ENCODE measurements at regions not wholly inside any gene's neighbourhood (a gene's known extent, or its start where the extent isn't known, plus 50 kb on each side); places are given as distances from the start of the nearest gene placed in this dataset.
"Not testable (repeated sequence)": the region's sequence is repeated elsewhere in the genome, so short reads cannot be mapped to it uniquely, and the experiment has no call there.

- intact Hi-C loops (cut with DNase I), result no loop called here
- no peak for ATAC-seq (ENCODE audit: poor library complexity)
Observed at GRCh38 chr7:85714043-85714578, 527.3 kb upstream of the SEMA3D start.

GRCh38 chr7:85713171-85713570 lies 526.3 kb upstream of the SEMA3D start:
- no peak for ATAC-seq (ENCODE audit: poor library complexity)
- intact Hi-C loops (cut with DNase I), result no loop called here
- DNase-seq, result no peak

More at GRCh38 chr7:85714043-85714578, 527.3 kb upstream of the SEMA3D start:
- DNase-seq, result no peak

DNA sequence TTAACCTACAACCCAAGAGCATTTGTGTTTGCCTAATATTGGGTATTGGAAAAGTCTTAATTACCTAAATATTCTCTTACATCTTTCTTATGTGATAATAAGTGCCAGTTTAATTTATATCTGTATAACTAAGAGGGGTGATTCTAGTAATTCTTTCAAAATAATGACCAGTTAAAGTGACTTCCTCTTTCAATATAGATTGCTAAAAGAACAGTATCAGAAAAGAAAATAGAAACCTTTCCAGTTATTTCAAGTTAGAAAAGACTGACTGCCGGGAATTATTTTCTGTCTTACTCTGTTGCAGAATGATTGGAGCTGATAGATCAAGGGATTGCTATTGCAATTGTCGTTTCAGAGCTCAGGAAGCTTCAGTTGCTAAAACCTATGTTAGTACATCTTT lies 525.0 kb upstream of the SEMA3D start:
- intact Hi-C loops (cut with DNase I), result no loop called here
- DNase-seq (no peak), ATAC-seq (ENCODE audit: poor library complexity) (no peak)

DNA sequence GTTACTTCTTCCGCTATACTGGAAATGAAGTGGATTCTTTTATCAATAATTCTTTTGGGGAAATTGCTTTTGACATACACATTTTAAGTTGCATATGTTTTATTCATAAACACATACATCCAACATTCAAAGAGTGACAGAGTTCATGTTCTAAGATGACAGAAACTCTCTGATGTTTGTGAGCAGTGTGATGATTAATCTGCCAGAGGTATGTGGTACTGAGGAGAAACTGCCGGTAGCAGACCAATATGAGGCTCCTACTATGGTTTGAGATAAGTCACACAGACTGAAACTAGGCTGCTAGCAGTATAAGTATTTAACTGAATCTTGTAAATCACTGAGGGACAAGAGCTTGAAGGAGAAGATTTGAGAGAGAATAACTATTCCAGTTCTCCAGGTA lies 524.1 kb upstream of the SEMA3D start:
- ATAC-seq (ENCODE audit: poor library complexity) (no peak), DNase-seq (no peak)
- intact Hi-C loops (cut with DNase I), result no loop called here

- no peak for DNase-seq
- no peak for ATAC-seq (ENCODE audit: poor library complexity)
- intact Hi-C loops (cut with DNase I), result no loop called here
Observed at GRCh38 chr7:85708221-85708620, 521.4 kb upstream of the SEMA3D start.

DNA sequence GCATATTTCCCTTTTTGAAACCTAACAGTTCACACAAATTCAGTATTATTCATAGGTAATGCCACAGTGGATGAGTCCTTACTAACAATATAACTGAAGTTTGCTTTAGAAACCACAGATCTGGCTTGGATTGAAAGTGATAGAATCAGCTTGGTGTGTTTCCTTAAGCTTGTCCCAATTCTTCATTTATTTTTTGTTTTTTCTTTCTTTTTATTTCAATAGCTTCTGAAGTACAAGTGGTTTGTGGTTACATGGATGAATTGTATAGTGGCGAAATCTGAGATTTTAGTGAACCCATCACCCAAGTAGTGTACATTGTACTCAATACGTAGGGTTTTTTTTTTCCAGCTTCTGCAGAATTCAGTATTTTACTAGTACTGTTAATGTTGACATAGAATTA lies 518.2 kb upstream of the SEMA3D start:
- ATAC-seq (ENCODE audit: poor library complexity) (no peak), DNase-seq (no peak)
- intact Hi-C loops (cut with DNase I), result no loop called here

- intact Hi-C loops (cut with DNase I), result no loop called here
Observed at GRCh38 chr7:85703251-85704010, 516.6 kb upstream of the SEMA3D start.

DNA sequence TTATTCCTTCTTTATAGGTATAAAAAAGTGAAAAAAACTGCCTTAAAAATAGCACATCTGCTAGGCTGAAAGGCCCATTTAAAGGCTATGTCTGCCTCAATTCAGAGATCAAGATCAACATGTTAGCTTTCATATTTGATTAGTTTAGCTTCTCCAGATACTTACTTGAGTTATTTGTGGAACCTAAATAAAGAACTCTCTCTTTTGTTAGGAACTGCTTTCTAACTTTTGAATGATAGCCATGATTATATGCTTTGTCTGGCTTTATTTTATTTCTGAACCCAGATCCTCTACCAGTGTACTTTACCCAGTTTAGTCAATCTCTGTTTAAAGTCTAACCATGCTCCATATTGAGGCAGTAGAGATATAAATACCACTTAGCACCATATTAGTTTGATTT lies 515.5 kb upstream of the SEMA3D start:
- no peak for DNase-seq
- ATAC-seq (ENCODE audit: poor library complexity), result no peak
- intact Hi-C loops (cut with DNase I), result no loop called here

More at GRCh38 chr7:85703251-85704010, 516.6 kb upstream of the SEMA3D start:
- no peak for DNase-seq
- ATAC-seq (ENCODE audit: poor library complexity), result no peak

DNA sequence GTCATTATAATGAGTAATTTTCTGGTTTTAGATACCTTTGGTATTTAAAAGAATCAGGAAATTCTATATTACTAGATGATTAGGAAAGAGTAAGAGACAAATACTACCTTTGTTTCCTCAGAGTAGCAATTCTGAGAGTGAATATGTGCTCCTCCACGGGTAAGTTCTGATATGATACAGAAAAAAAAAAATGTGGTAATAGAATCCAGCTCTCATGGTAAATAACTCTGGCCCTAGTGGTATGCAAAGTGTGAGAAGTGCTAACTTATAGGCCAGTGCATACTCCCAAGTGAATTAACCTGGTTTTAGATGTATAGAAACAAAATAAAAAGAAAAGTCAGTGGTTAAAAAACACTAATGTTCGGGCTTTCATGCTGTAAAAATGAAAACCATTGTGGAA lies 512.6 kb upstream of the SEMA3D start:
- intact Hi-C loops (cut with DNase I), result no loop called here
- DNase-seq (no peak), ATAC-seq (ENCODE audit: poor library complexity) (no peak)

DNA sequence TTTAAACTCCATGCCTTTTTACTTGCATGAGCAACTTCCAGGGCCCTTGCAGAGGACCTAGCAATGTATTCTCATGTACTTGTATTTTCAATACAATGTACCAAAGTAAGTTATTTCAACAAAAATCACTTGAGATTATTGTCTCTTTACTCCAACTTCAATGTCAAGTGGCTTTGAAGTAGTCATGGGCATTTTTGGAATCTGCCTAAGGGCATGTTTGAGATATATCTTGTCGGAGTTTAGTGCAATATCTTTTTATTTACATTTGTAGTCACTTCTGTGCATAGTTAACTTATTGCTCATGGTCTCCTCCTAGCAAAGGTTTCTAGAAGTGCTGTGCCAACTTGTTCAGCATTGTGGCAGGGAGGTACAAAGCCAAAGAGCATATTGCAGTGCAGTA lies 508.7 kb upstream of the SEMA3D start:
- intact Hi-C loops (cut with DNase I), result no loop called here
- DNase-seq, result no peak
- ATAC-seq (ENCODE audit: poor library complexity), result no peak

DNA sequence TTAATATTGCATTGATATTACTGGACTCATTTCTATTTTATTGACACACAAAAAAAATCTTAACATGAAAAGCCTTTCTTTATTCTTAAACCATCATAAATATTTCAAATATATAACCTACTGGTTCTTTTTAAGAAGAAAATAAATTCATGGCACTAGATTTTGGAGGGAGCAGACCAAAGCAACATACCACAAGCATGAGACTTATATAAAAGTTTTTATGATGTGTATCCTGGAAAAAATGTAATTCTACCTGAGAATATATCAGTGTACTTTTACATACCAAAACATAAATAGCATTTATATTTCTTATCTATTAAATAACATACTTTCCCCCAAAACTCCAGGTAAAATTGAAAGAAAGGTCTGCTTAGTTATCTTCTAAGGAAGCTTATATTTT lies 508.2 kb upstream of the SEMA3D start:
- ATAC-seq (ENCODE audit: poor library complexity), result no peak
- intact Hi-C loops (cut with DNase I), result no loop called here
- no peak for DNase-seq

DNA sequence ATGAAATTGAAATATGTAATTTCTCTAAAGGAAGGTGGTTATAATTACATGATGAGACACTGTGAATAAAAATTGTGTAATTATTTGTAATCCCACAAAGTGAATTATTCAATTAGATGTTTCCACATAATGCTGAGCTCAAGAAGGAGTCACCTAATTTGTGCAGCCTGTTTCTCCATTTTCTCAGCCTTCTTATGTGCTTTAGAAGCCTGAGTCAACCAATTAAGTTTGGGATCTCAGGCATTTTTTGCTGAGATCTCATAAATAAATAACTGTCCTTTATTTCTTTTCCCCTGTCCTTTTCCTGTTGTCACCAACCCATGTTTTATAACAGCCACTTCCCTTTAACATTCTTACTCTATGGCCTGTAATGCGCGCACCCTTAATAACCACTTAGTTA lies 506.5 kb upstream of the SEMA3D start:
- ATAC-seq (ENCODE audit: poor library complexity) (no peak), DNase-seq (no peak)
- intact Hi-C loops (cut with DNase I), result no loop called here

GRCh38 chr7:85688712-85689111 lies 501.9 kb upstream of the SEMA3D start:
- DNase-seq (peak; percentile 40), ATAC-seq (ENCODE audit: poor library complexity) (no peak)
- intact Hi-C loops (cut with DNase I), result no loop called here

GRCh38 chr7:85686401-85687181 lies 499.7 kb upstream of the SEMA3D start:
- no peak for ATAC-seq (ENCODE audit: poor library complexity)
- intact Hi-C loops (cut with DNase I), result no loop called here
- no peak for DNase-seq

- intact Hi-C loops (cut with DNase I), result no loop called here
- DNase-seq (no peak), ATAC-seq (ENCODE audit: poor library complexity) (no peak)
Observed at GRCh38 chr7:85685901-85686300, 499.0 kb upstream of the SEMA3D start.

DNA sequence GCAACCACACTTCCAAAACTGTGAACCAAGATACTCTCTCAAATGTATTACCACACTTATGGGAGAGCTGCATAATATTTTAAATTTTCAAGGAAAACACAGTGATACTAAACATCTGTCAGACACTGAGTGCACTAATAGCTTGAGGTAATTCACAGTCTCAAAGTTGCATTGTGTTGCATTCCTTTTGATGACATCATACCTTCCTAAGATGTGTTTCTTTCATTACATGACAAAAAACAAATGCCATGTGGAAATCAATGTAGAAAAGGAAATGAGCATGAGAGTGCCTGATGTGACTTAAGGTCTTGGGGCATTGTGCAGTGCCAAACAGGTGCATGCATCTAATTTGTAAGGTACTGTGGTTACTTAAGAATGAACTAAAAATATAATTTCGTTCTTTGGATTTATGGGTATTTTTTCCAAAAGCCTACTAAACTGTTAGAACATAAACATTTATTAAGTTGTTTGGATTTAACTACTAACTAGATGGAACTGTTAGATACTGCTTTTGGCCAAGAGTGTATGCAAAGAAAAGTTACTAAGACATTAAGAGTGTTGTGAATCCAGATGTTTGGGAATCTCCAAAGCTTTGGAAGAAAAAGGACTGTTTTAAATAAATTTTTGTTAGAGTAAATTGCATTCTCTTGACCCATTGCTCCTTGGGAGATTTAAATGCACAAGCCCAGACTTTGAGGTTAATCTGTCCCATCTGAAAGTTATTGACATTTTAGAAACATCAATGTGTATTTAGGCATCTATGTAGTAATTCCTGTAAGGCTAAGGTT lies 496.2 kb upstream of the SEMA3D start:
- intact Hi-C loops (cut with DNase I), result no loop called here
- ATAC-seq (ENCODE audit: poor library complexity), result no peak
- DNase-seq, result no peak

DNA sequence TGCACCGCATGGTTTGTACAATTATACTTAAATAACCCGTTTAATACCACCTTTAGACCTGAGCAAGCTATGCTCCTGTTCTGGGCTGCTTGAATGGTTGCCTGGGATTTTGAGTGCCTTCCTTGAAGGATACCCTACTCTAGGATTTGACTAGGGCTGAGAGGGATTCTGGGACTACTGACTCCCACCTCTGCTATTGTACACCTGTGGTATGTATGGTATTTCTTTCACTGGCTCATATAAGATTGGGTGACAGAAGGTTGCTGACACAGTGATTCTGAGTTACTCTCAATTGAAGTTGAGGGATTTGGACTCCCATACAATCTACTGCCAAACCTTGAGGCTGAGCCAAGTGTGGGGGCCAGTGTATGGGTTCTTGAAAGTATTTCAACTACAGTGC lies 494.4 kb upstream of the SEMA3D start:
- ATAC-seq (ENCODE audit: poor library complexity) (no peak), DNase-seq (no peak)
- intact Hi-C loops (cut with DNase I), result no loop called here

DNA sequence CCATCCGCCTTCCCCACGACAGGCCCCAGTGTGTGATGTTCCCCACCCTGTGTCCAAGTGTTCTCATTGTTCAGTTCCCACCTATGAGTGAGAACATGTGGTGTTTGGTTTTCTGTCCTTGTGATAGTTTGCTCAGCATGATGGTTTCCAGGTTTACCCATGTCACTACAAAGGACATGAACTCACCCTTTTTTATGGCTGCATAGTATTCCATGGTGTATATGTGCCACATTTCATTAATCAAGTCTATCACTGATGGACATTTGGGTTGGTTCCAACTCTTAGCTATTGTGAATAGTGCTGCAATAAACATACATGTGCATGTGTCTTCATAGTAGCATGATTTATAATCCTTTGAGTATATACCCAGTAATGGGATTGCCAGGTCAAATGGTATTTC lies 488.2 kb upstream of the SEMA3D start:
- intact Hi-C loops (cut with DNase I); DNase-seq; ATAC-seq (ENCODE audit: poor library complexity): not testable (repeated sequence)

- ATAC-seq (ENCODE audit: poor library complexity), result no peak
- no peak for DNase-seq
- intact Hi-C loops (cut with DNase I), result no loop called here
Observed at GRCh38 chr7:85673876-85674275, 487.0 kb upstream of the SEMA3D start.
